ENCODE measurements at regions not wholly inside any gene's neighbourhood (a gene's known extent, or its start where the extent isn't known, plus 50 kb on each side); places are given as distances from the start of the nearest gene placed in this dataset.

- H3K27ac ChIP-seq: no peak overlapping the region
- no peaks in the 10 kb centered on the region for H3K36me3 ChIP-seq
- TF ChIP-seq POLR2A (IDR thresholded peaks at IDR 0.05) (no peak), EP300 (IDR thresholded peaks at IDR 0.05) (no peak), CTCF (IDR thresholded peaks at IDR 0.05) (no peak), POLR2AphosphoS5 (IDR thresholded peaks at IDR 0.05) (no peak)
- DNase-seq (no peak), ATAC-seq (ENCODE audit: low FRiP score in 2 of 2) (no peak)
- no peaks in the 10 kb centered on the region for H3K9me3 ChIP-seq
- no peak overlapping the region for H3K4me3 ChIP-seq
- 87 to 97% methylated on average over 1 of the region's 1 CpG for WGBS, 2 donors
- H3K4me1 ChIP-seq: peaks cover 7 to 12% (median 10%) of the 10 kb centered on the region in 4 donors
- H3K27me3 ChIP-seq: no peaks in the 10 kb centered on the region
Measured at GRCh38 chr1:182238421-182238820, 153.2 kb downstream of the GLUL start.

GRCh38 chr1:182237329-182237728, 154.3 kb downstream of the GLUL start:
- DNase-seq (no peak), ATAC-seq (ENCODE audit: low FRiP score in 2 of 2) (no peak)
- H3K27me3 ChIP-seq: no peaks in the 10 kb centered on the region
- no peaks in the 10 kb centered on the region for H3K9me3 ChIP-seq
- TF ChIP-seq POLR2AphosphoS5 (IDR thresholded peaks at IDR 0.05): no peak
- TF ChIP-seq POLR2A (IDR thresholded peaks at IDR 0.05): no peak
- TF ChIP-seq EP300 (IDR thresholded peaks at IDR 0.05): no peak
- no peak for TF ChIP-seq CTCF (IDR thresholded peaks at IDR 0.05)
- no peak overlapping the region for H3K27ac ChIP-seq
- no peaks in the 10 kb centered on the region for H3K36me3 ChIP-seq
- H3K4me3 ChIP-seq: no peak overlapping the region
- WGBS, 2 donors: 94 to 96% methylated on average over 3 of the region's 3 CpGs
- H3K4me1 ChIP-seq: peaks cover 7 to 12% (median 10%) of the 10 kb centered on the region in 4 donors

GRCh38 chr1:182236651-182237077, 154.9 kb downstream of the GLUL start:
- WGBS, 2 donors: 90 to 100% methylated on average over 2 of the region's 2 CpGs
- ATAC-seq (ENCODE audit: low FRiP score in 2 of 2) (no peak), DNase-seq (no peak)
- Histone ChIP-seq H3K9me3 (no peaks in the 10 kb centered on the region), H3K27me3 (no peaks in the 10 kb centered on the region), H3K36me3 (no peaks in the 10 kb centered on the region), H3K4me3 (no peak overlapping the region), H3K4me1 (peaks cover 7 to 12% (median 10%) of the 10 kb centered on the region in 4 donors), H3K27ac (no peak overlapping the region)
- TF ChIP-seq EP300 (IDR thresholded peaks at IDR 0.05): no peak
- TF ChIP-seq POLR2AphosphoS5 (IDR thresholded peaks at IDR 0.05): no peak
- no peak for TF ChIP-seq CTCF (IDR thresholded peaks at IDR 0.05)
- TF ChIP-seq POLR2A (IDR thresholded peaks at IDR 0.05): no peak

GRCh38 chr1:182235952-182236650, 155.5 kb downstream of the GLUL start:
- Histone ChIP-seq H3K27me3 (no peaks in the 10 kb centered on the region), H3K4me1 (peaks cover 7 to 12% (median 10%) of the 10 kb centered on the region in 4 donors), H3K36me3 (no peaks in the 10 kb centered on the region), H3K4me3 (no peak overlapping the region), H3K27ac (peak overlapping the region in 2 of 4 donors; percentile 2 to 43), H3K9me3 (no peaks in the 10 kb centered on the region)
- peak in 1 of 2 donors; percentile 47 for ATAC-seq (ENCODE audit: low FRiP score in 2 of 2)
- no peak for TF ChIP-seq CTCF (IDR thresholded peaks at IDR 0.05)
- no peak for TF ChIP-seq POLR2A (IDR thresholded peaks at IDR 0.05)
- no peak for TF ChIP-seq EP300 (IDR thresholded peaks at IDR 0.05)
- TF ChIP-seq POLR2AphosphoS5 (IDR thresholded peaks at IDR 0.05): no peak
- 59 to 72% methylated on average over 8 to 11 of the region's 11 CpGs for WGBS, 2 donors
- peak in 1 of 2 donors; percentile 47 for DNase-seq

GRCh38 chr1:182235604-182235951, 156.0 kb downstream of the GLUL start:
- ATAC-seq (ENCODE audit: low FRiP score in 2 of 2): no peak
- no peaks in the 10 kb centered on the region for H3K9me3 ChIP-seq
- H3K36me3 ChIP-seq: no peaks in the 10 kb centered on the region
- H3K27ac ChIP-seq: peak overlapping the region in 2 of 4 donors; percentile 2 to 43
- H3K4me3 ChIP-seq: no peak overlapping the region
- DNase-seq: peak in 1 of 2 donors; percentile 38
- no peaks in the 10 kb centered on the region for H3K27me3 ChIP-seq
- 46 to 59% methylated on average over 2 of the region's 2 CpGs for WGBS, 2 donors
- H3K4me1 ChIP-seq: peaks cover 7 to 12% (median 10%) of the 10 kb centered on the region in 4 donors
- TF ChIP-seq CTCF (IDR thresholded peaks at IDR 0.05): no peak
- TF ChIP-seq POLR2AphosphoS5 (IDR thresholded peaks at IDR 0.05): no peak
- no peak for TF ChIP-seq EP300 (IDR thresholded peaks at IDR 0.05)
- TF ChIP-seq POLR2A (IDR thresholded peaks at IDR 0.05): no peak

Data from upper lobe of left lung (tissue), 6 donors.